ENCODE measurements at regions not wholly inside any gene's neighbourhood (a gene's known extent, or its start where the extent isn't known, plus 50 kb on each side); places are given as distances from the start of the nearest gene placed in this dataset.
"Not testable (repeated sequence)": the region's sequence is repeated elsewhere in the genome, so short reads cannot be mapped to it uniquely, and the experiment has no call there.

GRCh38 chr10:25076506-25077177 lies 60.2 kb downstream of the THNSL1 start:
- no peak for DNase-seq

GRCh38 chr10:25078658-25079431 lies 62.4 kb downstream of the THNSL1 start:
- DNase-seq, result no peak

- peak; percentile 50 to 59 for DNase-seq
These were observed 64.6 kb downstream of the THNSL1 start for GRCh38 chr10:25080880-25081581.

GRCh38 chr10:25082276-25083204 lies 66.1 kb downstream of the THNSL1 start:
- DNase-seq, result no peak

- DNase-seq, result no peak
These were observed 67.2 kb downstream of the THNSL1 start for GRCh38 chr10:25083546-25084111.

GRCh38 chr10:25084447-25084846 lies 68.0 kb downstream of the THNSL1 start:
- no peak for DNase-seq

GRCh38 chr10:25094590-25094989 lies 78.2 kb downstream of the THNSL1 start:
- DNase-seq, result no peak

- DNase-seq, result no peak
These were observed 77.0 kb upstream of the GPR158 start for GRCh38 chr10:25097669-25098411.

GRCh38 chr10:25100141-25100540 lies 74.7 kb upstream of the GPR158 start:
- DNase-seq, result no peak

GRCh38 chr10:25101461-25102146 lies 73.2 kb upstream of the GPR158 start:
- no peak for DNase-seq

GRCh38 chr10:25102147-25102822 lies 72.5 kb upstream of the GPR158 start:
- DNase-seq, result no peak

- DNase-seq, result no peak
These were observed 71.1 kb upstream of the GPR158 start for GRCh38 chr10:25103703-25104102.

GRCh38 chr10:25104441-25104840 lies 70.4 kb upstream of the GPR158 start:
- DNase-seq, result no peak

- no peak for DNase-seq
These were observed 69.5 kb upstream of the GPR158 start for GRCh38 chr10:25105262-25105661.

GRCh38 chr10:25105743-25106260 lies 69.0 kb upstream of the GPR158 start:
- no peak for DNase-seq

- no peak for DNase-seq
These were observed 67.0 kb upstream of the GPR158 start for GRCh38 chr10:25107756-25108155.

GRCh38 chr10:25109896-25110295 lies 64.9 kb upstream of the GPR158 start:
- not testable (repeated sequence) for DNase-seq

- no peak for DNase-seq
These were observed 62.8 kb upstream of the GPR158 start for GRCh38 chr10:25112016-25112415.

- DNase-seq, result peak; percentile 33 to 40
These were observed 61.4 kb upstream of the GPR158 start for GRCh38 chr10:25113191-25114035.

Measured in stimulated activated CD4-positive, alpha-beta T cell treated with anti-CD3 and anti-CD28 coated beads, Interleukin-2, amount 100 ng/mL, for 48 hours (primary cell).